Hepatocyte (in vitro differentiated cells): ENCODE measurements at regions not wholly inside any gene's neighbourhood (a gene's known extent, or its start where the extent isn't known, plus 50 kb on each side); places are given as distances from the start of the nearest gene placed in this dataset.

Source experiments
- EZH2 ChIP-seq: fragments of 200-600 bp; sonication (generic); IDR thresholded peaks from 2 replicates; pipeline ENCODE4 v1.6.1; 2016; ENCODE audit warnings: antibody characterized with exemption, mild to moderate bottlenecking, borderline replicate concordance
- TF ChIP-seq, protein P1 (sequence below): fragments of 200-600 bp; sonication (generic); IDR thresholded peaks from 2 replicates; pipeline ENCODE4 v1.5.1; 2016; ENCODE audit warnings: antibody characterized with exemption, mild to moderate bottlenecking; ENCODE audit not compliant: poor library complexity

DNA sequence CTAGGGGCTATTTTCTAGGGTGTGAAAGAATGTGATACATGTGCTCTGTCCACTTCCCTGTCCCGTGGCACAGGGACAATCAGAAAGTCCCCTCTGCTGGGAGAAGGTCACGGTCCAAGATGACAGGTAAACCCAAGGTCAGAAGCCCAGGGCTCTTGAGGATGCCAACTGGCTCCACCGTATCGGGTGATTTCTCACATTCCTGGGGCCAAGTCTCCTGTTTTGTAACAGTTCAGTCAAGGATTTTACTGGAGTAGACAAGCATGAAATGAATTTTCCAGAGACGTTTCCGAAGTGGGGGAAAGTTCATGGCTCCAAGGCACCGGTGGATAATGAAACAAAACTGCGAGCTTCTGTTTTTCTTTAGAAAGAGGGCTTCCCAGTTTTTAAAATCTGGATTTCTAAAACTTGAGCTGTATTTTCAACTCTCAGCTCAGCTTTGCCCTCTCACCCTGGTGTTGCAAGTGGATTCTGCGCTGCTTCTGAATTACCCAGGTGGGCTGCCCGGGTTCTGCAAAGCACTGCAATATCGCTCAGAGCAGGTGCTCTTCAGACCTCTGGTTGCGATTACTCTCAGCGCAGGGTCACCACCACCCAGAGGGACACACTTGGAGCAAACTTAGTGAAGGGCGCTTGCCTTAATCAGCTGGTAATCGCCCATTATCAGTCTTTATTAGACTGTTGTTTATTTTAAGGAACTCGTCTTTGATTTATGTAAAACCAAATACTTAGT is 64.4 kb upstream of the TMEM170B start:
- TF ChIP-seq, protein P1, sequence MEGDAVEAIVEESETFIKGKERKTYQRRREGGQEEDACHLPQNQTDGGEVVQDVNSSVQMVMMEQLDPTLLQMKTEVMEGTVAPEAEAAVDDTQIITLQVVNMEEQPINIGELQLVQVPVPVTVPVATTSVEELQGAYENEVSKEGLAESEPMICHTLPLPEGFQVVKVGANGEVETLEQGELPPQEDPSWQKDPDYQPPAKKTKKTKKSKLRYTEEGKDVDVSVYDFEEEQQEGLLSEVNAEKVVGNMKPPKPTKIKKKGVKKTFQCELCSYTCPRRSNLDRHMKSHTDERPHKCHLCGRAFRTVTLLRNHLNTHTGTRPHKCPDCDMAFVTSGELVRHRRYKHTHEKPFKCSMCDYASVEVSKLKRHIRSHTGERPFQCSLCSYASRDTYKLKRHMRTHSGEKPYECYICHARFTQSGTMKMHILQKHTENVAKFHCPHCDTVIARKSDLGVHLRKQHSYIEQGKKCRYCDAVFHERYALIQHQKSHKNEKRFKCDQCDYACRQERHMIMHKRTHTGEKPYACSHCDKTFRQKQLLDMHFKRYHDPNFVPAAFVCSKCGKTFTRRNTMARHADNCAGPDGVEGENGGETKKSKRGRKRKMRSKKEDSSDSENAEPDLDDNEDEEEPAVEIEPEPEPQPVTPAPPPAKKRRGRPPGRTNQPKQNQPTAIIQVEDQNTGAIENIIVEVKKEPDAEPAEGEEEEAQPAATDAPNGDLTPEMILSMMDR, result no peak
- TF ChIP-seq EZH2, result no peak
